COLO668 (cell line): ENCODE measurements at regions not wholly inside any gene's neighbourhood (a gene's known extent, or its start where the extent isn't known, plus 50 kb on each side); places are given as distances from the start of the nearest gene placed in this dataset.

Experiments
- DNase-seq: peaks from one replicate; lab custom pipeline; 2025; ENCODE audit not compliant: unreplicated experiment; lab: John Stamatoyannopoulos, UW

DNA sequence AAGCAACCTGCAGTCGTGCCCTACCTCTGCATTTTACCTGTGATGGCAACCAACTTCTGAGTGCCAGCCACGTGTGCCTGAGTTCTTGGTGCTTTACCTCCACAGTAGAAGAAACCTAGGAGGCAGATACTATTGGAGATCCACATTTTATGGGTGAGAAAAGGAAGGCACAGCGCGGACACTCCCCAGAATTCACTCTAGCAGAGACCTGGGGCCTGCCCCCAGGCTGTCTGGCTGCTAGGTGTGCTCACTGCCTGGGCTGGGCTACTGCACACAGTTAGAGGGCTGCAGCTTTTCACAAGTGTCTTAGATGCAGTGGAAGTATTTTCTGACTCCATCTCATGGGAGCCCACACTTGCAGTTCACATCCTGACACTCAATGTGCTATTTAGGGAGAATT, 598.8 kb upstream of the ADAMTS16 start:
- no peak for DNase-seq

GRCh38 chr5:4542145-4542778, 597.9 kb upstream of the ADAMTS16 start:
- no peak for DNase-seq

DNA sequence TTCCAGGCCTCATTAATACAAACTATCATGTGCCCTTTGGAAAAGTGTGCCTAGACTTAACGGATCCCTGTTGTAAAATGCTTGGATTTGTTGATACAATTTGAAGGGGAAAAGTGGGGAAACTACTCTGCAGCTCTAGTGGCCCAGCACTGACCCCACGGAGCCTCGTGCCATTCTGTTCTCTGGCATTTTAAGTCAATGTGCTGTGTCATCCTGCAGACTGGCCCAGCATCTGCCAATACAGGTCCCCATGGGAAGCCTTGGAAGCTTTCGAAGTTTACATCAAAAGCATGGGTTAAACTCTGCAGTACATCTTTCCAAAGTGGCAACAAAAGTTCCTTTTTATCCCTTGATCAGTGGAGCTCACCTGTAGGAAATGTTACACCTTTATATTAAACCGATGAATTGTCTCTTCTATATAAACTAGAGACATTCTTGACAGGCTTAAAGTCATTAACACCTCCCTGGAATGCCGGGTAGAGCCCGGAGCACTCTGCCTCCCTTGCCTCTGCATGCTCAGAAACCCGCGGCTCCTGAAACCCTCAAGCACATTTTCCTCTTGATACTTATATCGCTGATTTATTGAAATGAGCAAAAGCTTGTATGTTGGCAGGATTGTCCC, 596.0 kb upstream of the ADAMTS16 start:
- DNase-seq = no peak

GRCh38 chr5:4547547-4547946, 592.6 kb upstream of the ADAMTS16 start:
- DNase-seq = no peak

DNA sequence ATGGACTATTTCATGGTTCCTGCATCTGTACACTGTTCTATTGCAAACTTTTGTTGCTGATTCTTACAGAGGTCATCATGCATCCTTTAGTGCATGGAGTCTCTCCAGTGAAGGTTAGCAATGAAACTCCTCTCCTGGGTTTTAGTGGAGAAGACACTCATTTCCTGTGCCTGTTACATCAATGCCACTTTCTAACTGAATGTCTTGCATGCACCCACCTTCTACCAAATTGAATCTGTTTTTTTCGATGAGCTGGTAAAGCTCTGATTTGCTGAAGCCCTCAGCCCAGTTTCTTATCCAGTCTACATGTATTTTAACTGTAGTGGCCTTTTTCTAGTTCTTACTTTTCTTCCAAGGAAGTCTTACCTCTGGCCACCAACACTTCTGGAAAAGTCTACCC, 591.8 kb upstream of the ADAMTS16 start:
- no peak for DNase-seq

DNA sequence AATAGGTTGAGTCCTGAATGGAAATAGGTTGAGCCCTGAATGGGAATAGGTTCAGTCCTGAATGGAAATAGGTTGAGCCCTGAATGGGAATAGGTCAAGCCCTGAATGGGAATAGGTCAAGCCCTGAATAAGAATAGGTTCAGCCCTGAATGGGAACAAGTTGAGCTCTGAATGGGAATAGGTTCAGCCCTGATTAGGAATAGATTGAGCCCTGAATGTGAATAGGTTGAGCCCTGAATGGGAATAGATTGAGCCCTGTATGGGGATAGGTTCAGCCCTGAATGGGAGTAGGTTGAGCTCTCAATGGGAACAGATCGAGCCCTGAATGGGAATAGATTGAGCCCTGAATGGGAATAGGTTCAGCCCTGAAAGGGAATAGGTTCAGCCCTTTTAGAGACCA, 590.8 kb upstream of the ADAMTS16 start:
- no peak for DNase-seq

DNA sequence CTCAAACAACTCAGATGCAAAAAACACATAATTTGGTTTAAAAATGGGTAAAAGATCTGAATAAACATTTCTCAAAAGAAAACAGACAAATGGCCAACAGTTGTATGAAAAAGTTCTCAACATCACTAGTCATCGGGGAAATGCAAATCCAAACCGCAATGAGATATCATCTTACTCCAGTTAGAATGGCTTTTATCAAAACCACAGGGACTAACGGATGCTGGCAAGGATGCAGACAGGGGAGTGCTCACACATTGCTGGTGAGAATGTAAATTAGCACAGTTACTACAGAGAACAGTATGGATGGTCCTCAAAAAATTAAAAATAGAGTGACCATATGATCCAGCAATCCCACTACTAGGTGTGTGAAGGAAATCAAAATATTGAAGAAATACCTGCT, 589.1 kb upstream of the ADAMTS16 start:
- DNase-seq = no peak

- no peak for DNase-seq
Measured at GRCh38 chr5:4553130-4553529, 587.0 kb upstream of the ADAMTS16 start.

GRCh38 chr5:4553978-4554377, 586.2 kb upstream of the ADAMTS16 start:
- no peak for DNase-seq

- no peak for DNase-seq
Measured at GRCh38 chr5:4555725-4556285, 584.3 kb upstream of the ADAMTS16 start.

GRCh38 chr5:4561403-4561802, 578.7 kb upstream of the ADAMTS16 start:
- DNase-seq = no peak

- DNase-seq = no peak
Measured at GRCh38 chr5:4563400-4563799, 576.7 kb upstream of the ADAMTS16 start.

DNA sequence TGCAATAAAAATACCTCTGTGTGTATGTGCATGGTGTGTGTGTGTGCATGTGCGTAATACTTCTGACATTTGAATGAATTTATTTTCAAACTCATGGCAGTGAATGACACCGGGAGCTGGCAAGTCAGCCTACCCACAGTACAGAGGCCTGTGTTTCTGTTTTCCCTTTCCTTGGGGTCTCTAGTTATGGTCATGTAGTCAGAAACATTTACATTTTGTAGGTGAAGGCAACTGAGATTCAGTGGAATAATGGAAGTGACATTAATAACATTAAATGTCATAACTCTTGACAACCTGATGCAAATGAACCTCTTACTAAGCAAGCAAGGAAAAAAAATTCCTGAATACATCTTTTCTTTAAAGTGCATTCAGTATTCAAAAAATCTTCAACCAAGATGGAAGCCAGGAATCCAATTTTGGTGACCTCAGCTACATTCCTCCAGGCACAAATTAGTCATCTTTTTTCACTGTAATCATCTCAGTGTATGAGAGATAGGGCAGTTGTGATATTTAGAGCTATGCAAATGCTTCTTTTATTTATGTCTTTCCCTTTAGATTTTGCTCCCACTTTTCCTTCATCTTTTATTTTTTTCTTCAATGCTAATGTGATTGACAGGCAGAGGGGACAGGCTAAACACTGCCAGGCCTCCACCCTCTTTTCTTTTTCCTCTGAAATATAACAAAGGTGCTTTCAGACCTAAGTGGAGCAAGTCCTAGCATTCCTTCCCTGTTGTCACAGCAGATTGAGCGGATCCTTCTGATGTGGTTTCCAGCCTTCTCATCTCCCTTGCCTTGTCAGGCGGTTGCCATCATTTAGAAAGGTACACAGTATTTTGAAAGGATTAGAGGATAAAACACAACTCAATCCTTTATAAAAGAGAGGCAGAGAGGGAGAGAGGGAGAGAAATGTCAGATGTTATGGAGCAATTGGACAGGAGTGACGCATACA, 569.8 kb upstream of the ADAMTS16 start:
- DNase-seq = no peak

DNA sequence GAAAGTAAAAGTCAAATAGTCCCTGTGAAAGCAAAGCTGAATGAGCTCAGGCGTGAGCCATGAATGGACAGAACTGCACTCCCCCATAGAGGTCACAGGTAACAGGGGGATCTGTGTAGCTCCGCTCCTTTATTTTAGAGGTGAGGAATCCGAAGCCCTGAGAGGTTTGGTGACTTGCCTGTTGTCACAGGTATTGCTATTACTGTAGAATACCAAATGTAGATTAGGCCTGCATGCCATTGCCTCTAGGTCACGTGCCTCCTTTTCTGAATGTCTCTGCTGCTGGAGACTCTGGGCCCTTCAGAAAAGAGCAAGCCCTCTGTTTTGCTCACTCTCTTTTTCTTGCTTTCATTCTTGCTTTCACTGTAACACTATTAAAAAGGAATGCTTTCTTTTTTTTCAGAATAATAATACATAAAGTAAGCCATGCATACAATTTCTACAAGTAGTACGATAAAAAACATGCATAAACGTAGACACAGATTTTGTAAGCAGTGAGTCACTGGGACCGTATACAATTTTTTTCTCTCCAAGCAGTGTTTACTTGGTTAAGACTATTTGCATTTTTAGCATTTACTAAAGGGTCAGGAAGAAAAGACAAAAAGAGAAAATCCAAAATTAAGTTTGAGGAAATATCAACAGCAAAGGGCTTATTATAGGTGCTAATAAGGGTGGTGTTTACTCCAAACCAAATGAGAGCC, 568.7 kb upstream of the ADAMTS16 start:
- no peak for DNase-seq

DNA sequence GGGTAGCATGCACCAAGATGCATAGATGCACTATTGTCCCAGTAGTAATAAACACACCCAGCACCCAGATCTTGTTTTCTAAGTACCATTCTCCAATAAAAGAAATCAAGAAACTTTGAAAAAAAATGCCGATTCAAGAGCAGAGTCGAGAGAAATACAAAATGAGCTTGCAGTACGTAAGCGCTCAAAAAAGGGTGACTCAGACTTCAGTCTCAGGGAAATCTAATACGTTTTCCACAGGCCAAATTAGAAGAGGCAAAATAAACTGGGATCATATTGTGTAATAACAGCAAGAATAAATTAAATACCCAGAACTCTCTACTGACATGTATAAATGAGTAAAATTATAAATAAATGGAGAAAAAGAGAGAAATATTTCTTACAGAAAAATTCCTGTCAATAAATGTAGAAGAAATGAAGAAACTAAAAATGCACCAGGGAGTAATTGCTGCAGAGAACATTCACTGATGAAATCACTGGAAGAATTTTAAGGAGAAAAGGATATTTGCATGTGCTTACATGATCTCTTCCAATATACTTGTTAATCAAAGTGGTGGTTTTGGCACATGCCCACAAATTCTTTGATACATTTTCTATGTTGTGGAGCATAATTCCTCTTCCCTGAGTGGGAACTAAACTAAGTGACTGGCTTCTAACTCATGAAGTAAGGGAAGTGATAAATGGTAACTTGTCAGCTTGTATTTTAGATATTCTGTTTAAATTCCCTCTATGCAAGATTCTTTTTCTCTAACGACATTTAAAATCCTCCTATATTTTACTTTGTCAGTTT, 567.6 kb upstream of the ADAMTS16 start:
- DNase-seq = no peak

- no peak for DNase-seq
Measured at GRCh38 chr5:4575608-4576007, 564.5 kb upstream of the ADAMTS16 start.

- no peak for DNase-seq
Measured at GRCh38 chr5:4576161-4576748, 563.9 kb upstream of the ADAMTS16 start.

- no peak for DNase-seq
Measured at GRCh38 chr5:4576908-4577307, 563.2 kb upstream of the ADAMTS16 start.

- no peak for DNase-seq
Measured at GRCh38 chr5:4579679-4580078, 560.5 kb upstream of the ADAMTS16 start.

DNA sequence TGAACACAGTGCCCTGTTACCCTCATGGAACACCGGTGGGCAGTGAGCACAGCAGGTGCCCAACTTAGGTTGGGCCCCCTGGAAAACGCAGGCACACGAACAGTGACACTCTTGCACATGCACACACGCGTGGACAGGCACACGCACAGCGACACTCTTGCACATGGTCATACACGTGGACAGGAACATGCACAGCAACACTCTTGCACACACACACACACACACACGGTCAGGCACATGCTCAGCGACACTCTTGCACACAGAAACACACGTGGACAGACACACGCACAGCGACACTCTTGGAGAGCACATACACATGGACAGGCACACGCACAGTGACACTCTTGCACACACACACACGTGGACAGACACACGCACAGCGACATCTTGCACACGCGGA, 559.4 kb upstream of the ADAMTS16 start:
- no peak for DNase-seq
